ENCODE measurements at regions not wholly inside any gene's neighbourhood (a gene's known extent, or its start where the extent isn't known, plus 50 kb on each side); places are given as distances from the start of the nearest gene placed in this dataset.

- TF ChIP-seq, protein P1, sequence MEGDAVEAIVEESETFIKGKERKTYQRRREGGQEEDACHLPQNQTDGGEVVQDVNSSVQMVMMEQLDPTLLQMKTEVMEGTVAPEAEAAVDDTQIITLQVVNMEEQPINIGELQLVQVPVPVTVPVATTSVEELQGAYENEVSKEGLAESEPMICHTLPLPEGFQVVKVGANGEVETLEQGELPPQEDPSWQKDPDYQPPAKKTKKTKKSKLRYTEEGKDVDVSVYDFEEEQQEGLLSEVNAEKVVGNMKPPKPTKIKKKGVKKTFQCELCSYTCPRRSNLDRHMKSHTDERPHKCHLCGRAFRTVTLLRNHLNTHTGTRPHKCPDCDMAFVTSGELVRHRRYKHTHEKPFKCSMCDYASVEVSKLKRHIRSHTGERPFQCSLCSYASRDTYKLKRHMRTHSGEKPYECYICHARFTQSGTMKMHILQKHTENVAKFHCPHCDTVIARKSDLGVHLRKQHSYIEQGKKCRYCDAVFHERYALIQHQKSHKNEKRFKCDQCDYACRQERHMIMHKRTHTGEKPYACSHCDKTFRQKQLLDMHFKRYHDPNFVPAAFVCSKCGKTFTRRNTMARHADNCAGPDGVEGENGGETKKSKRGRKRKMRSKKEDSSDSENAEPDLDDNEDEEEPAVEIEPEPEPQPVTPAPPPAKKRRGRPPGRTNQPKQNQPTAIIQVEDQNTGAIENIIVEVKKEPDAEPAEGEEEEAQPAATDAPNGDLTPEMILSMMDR (conservative IDR thresholded peaks at IDR 0.05; ENCODE audit: low read depth, low read length) = no peak
- no peak for TF ChIP-seq EZH2phosphoT487 (IDR thresholded peaks at IDR 0.05; ENCODE audit: borderline replicate concordance, low read length)
- TF ChIP-seq EZH2 (IDR thresholded peaks at IDR 0.05; ENCODE audit: low read length, unreplicated experiment) = no peak
These were observed 835.2 kb downstream of the FSCB start for GRCh38 chr14:43671716-43672485.

All from PC-3 (cell line).